OCI-LY1 (cell line): ENCODE measurements at regions not wholly inside any gene's neighbourhood (a gene's known extent, or its start where the extent isn't known, plus 50 kb on each side); places are given as distances from the start of the nearest gene placed in this dataset.

ENCODE experiments used
- H2AFZ ChIP-seq: fragments of 200-600 bp; sonication (generic), shearing (Covaris generic); 2 replicates; pipeline ENCODE4 v1.6.0; 2014; ENCODE audit warnings: antibody characterized with exemption, mild to moderate bottlenecking, low read length
- H3F3A ChIP-seq: fragments of 200-600 bp; sonication (generic), shearing (Covaris generic); 2 replicates; pipeline ENCODE4 v1.6.0; 2014; ENCODE audit warnings: mild to moderate bottlenecking, antibody characterized with exemption, low read length, moderate library complexity; ENCODE audit not compliant: insufficient read depth
- H3K27ac ChIP-seq: fragments of 200-600 bp; sonication (generic); 2 replicates; pipeline ENCODE4 v1.5.1; 2014; ENCODE audit warnings: low read length, mixed run types, mild to moderate bottlenecking, low read depth; ENCODE audit not compliant: poor library complexity, severe bottlenecking
- H3K27me3 ChIP-seq: fragments of 200-600 bp; sonication (generic); 2 replicates; pipeline ENCODE4 v1.6.0; 2014; ENCODE audit warnings: antibody characterized with exemption, mild to moderate bottlenecking, low read length, moderate library complexity; ENCODE audit not compliant: insufficient read depth
- H3K36me3 ChIP-seq: fragments of 200-600 bp; sonication (generic); 2 replicates; pipeline ENCODE4 v1.6.1; 2014; ENCODE audit warnings: mild to moderate bottlenecking, antibody characterized with exemption, low read length, moderate library complexity, mixed read lengths; ENCODE audit not compliant: insufficient read depth
- H3K4me1 ChIP-seq: fragments of 200-600 bp; sonication (generic); 2 replicates; pipeline ENCODE4 v1.5.1; 2014; ENCODE audit warnings: mild to moderate bottlenecking, low read length, moderate library complexity; ENCODE audit not compliant: insufficient read depth, severe bottlenecking
- H3K4me2 ChIP-seq: fragments of 200-600 bp; sonication (generic), shearing (Covaris generic); 2 replicates; pipeline ENCODE4 v1.6.1; 2014; ENCODE audit warnings: low read length
- H3K4me3 ChIP-seq: fragments of 200-600 bp; sonication (generic); 2 replicates; pipeline ENCODE4 v1.5.1; 2014; ENCODE audit warnings: low read length, low read depth, mild to moderate bottlenecking, mixed read lengths; ENCODE audit not compliant: poor library complexity, severe bottlenecking
- H3K79me2 ChIP-seq: fragments of 200-600 bp; shearing (Covaris generic); 2 replicates; pipeline ENCODE4 v1.6.1; 2016; ENCODE audit warnings: mixed run types, low read length, mixed read lengths; ENCODE audit not compliant: insufficient read depth
- H3K9ac ChIP-seq: fragments of 200-600 bp; sonication (generic), shearing (Covaris generic); 2 replicates; pipeline ENCODE4 v1.6.1; 2014; ENCODE audit warnings: mild to moderate bottlenecking, low read length, mixed read lengths
- H3K9me2 ChIP-seq: fragments of 200-600 bp; sonication (generic), shearing (Covaris generic); 2 replicates; pipeline ENCODE4 v1.6.1; 2014; ENCODE audit warnings: low read depth, mild to moderate bottlenecking, low read length, mixed read lengths
- H3K9me3 ChIP-seq: fragments of 200-600 bp; shearing (Covaris generic); 2 replicates; pipeline ENCODE4 v1.6.1; 2014; ENCODE audit warnings: low read length, mixed read lengths
- H4K20me1 ChIP-seq: fragments of 200-600 bp; sonication (generic), shearing (Covaris generic); 2 replicates; pipeline ENCODE4 v1.6.0; 2016; ENCODE audit warnings: mild to moderate bottlenecking, low read length; ENCODE audit not compliant: insufficient read depth
- CTCF ChIP-seq: fragments of 200-600 bp; sonication (generic), shearing (Covaris generic); IDR thresholded peaks from 2 replicates; pipeline ENCODE4 v1.5.1; 2017; ENCODE audit warnings: mild to moderate bottlenecking, antibody characterized with exemption, low read length, moderate library complexity, mixed read lengths
- EZH2 ChIP-seq: fragments of 200-600 bp; sonication (generic), shearing (Covaris generic); IDR thresholded peaks from 2 replicates; pipeline ENCODE4 v1.8.0; 2017; ENCODE audit warnings: borderline replicate concordance, mixed run types, mild to moderate bottlenecking, antibody characterized with exemption, low read length, moderate library complexity, mixed read lengths

GRCh38 chr2:181174611-181175580 is 194.5 kb downstream of the UBE2E3 start:
- H3K4me2 ChIP-seq, result no peak overlapping the region; the same call in 1 of the 2 replicates
- H3K9me3 ChIP-seq, result no peaks in the 10 kb centered on the region
- no peaks in the 10 kb centered on the region for H3F3A ChIP-seq
- H4K20me1 ChIP-seq, result no peaks in the 10 kb centered on the region
- H3K27ac ChIP-seq, result no peak overlapping the region
- H3K27me3 ChIP-seq, result no peaks in the 10 kb centered on the region
- H3K79me2 ChIP-seq, result no peaks in the 10 kb centered on the region
- H3K9me2 ChIP-seq, result no peaks in the 10 kb centered on the region
- no peak overlapping the region for H3K9ac ChIP-seq
- no peak overlapping the region for H3K4me3 ChIP-seq
- H3K36me3 ChIP-seq, result no peaks in the 10 kb centered on the region
- TF ChIP-seq EZH2 (no peak), CTCF (no peak)
- H2AFZ ChIP-seq, result 0 out of 2 replicates have a peak overlapping the region, but pooled peaks have one; percentile 43
- H3K4me1 ChIP-seq, result peaks cover 36% of the 10 kb centered on the region

- TF ChIP-seq CTCF, result no peak
- no peak for TF ChIP-seq EZH2
- no peaks in the 10 kb centered on the region for H3K36me3 ChIP-seq
- no peaks in the 10 kb centered on the region for H3K9me2 ChIP-seq
- no peak overlapping the region for H2AFZ ChIP-seq
- no peak overlapping the region for H3K9ac ChIP-seq
- no peak overlapping the region for H3K27ac ChIP-seq
- H3K4me3 ChIP-seq, result no peak overlapping the region
- no peak overlapping the region for H3K4me2 ChIP-seq
- H3K4me1 ChIP-seq, result peaks cover 36% of the 10 kb centered on the region
- no peaks in the 10 kb centered on the region for H3K79me2 ChIP-seq
- H3K27me3 ChIP-seq, result no peaks in the 10 kb centered on the region
- no peaks in the 10 kb centered on the region for H3K9me3 ChIP-seq
- no peaks in the 10 kb centered on the region for H4K20me1 ChIP-seq
- H3F3A ChIP-seq, result no peaks in the 10 kb centered on the region
Measured at GRCh38 chr2:181176540-181176939, 196.1 kb downstream of the UBE2E3 start.

- no peak overlapping the region for H3K4me3 ChIP-seq
- no peaks in the 10 kb centered on the region for H3K79me2 ChIP-seq
- H3K9me3 ChIP-seq, result no peaks in the 10 kb centered on the region
- no peak overlapping the region for H3K9ac ChIP-seq
- no peaks in the 10 kb centered on the region for H3K27me3 ChIP-seq
- H2AFZ ChIP-seq, result no peak overlapping the region
- H3F3A ChIP-seq, result no peaks in the 10 kb centered on the region
- no peaks in the 10 kb centered on the region for H3K36me3 ChIP-seq
- no peak for TF ChIP-seq CTCF
- TF ChIP-seq EZH2, result no peak
- H3K27ac ChIP-seq, result no peak overlapping the region
- no peaks in the 10 kb centered on the region for H3K9me2 ChIP-seq
- no peaks in the 10 kb centered on the region for H4K20me1 ChIP-seq
- peaks cover 36% of the 10 kb centered on the region for H3K4me1 ChIP-seq
- H3K4me2 ChIP-seq, result no peak overlapping the region
Measured at GRCh38 chr2:181177376-181177775, 197.0 kb downstream of the UBE2E3 start.
